GM13977 (cell line): ENCODE measurements at regions not wholly inside any gene's neighbourhood (a gene's known extent, or its start where the extent isn't known, plus 50 kb on each side); places are given as distances from the start of the nearest gene placed in this dataset.

ENCODE experiments used
- DNase-seq: peaks from one replicate; pipeline ENCODE4 v3.0.0; 2012; ENCODE audit warnings: low spot score
- CTCF ChIP-seq: IDR thresholded peaks from 2 replicates; pipeline ENCODE4 v1.5.1; 2012; ENCODE audit warnings: mild to moderate bottlenecking, control low read depth; ENCODE audit not compliant: insufficient read depth; ENCODE audit errors: extremely low read depth, missing control alignments
- in situ Hi-C: fragments of 300-500 bp; cut with MboI; formaldehyde crosslinking; loops from one replicate; pipeline ENCODE4 v1.12.0; 2022; ENCODE audit warnings: low sequenced_read_pairs, low pct_unique_long_range_greater_than_20kb, mixed read lengths, inconsistent platforms; ENCODE audit not compliant: unreplicated experiment

DNA sequence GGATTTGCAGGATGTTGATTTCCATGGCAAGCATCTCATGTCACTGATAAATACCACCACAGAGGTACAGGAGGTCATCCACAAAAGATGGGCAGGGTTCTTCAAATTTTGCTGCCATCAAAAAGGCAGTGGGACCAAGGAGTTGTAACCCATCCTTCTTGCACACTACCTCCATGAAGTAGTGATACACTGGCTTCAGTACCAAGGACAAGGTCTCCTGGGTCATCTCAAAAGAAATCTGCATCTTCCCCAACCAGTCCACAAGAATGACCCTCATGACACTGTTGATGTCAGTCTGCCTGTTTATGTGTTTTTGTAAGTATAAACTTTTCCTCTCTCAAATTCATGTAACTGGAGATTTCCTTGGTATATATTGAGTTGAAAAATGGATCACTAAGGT is 298.2 kb downstream of the CDH9 start:
- DNase-seq, result no peak
- in situ Hi-C loops, result no loop called here
- no peak for TF ChIP-seq CTCF

GRCh38 chr5:26737348-26738265 is 300.8 kb downstream of the CDH9 start:
- no peak for DNase-seq
- TF ChIP-seq CTCF, result no peak
- in situ Hi-C loops, result no loop called here

- TF ChIP-seq CTCF, result no peak
- in situ Hi-C loops, result no loop called here
- no peak for DNase-seq
Observed at GRCh38 chr5:26727916-26728315, 310.5 kb downstream of the CDH9 start.

DNA sequence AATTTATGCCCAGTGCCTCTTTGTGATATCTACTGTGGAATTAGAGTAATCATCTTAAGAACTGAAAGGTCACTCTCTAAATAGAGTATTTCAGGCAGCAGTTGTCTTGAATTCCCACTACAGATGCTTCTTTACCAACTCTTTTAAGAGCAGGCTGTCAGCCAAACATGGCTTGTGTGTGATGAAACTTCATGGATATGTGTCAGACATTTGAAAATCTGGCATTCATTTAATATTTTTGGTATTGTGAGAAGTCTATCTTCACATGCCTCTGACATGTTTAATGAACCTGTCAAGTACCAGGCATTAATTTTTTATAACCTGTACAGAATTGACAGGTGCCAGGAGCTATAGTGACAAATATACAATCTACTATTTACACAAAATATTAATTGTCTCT is 318.6 kb downstream of the CDH9 start:
- TF ChIP-seq CTCF, result no peak
- in situ Hi-C loops, result no loop called here
- DNase-seq, result no peak

- in situ Hi-C loops, result no loop called here
- peak; percentile 64 for TF ChIP-seq CTCF
- DNase-seq, result peak; percentile 33
Observed at GRCh38 chr5:26700759-26701384, 337.5 kb downstream of the CDH9 start.

DNA sequence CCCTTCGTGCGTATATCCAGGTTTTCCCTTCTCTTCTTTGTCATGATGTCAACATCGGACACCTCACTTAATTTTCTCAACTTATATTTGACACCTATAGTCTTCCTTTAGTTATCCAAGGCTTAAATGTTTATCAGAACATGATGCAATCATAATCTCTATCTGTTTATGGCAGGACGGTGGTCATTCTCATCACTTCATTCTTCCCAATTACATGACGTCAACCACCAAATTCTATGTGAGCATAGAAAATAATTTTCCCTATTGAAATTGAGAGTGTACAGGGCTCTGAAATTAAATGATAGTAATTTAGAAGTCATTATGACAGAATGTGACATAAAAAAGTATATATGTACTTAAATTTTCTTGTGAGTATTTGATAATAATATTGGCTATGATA is 345.4 kb downstream of the CDH9 start:
- in situ Hi-C loops, result no loop called here
- no peak for DNase-seq
- no peak for TF ChIP-seq CTCF
